Fibroblast of lung (primary cell): ENCODE measurements at regions not wholly inside any gene's neighbourhood (a gene's known extent, or its start where the extent isn't known, plus 50 kb on each side); places are given as distances from the start of the nearest gene placed in this dataset.

Experiments used
- EZH2 ChIP-seq: IDR thresholded peaks from 2 replicates; pipeline ENCODE4 v1.5.1; 2012; ENCODE audit warnings: low read length, control low read depth, mild to moderate bottlenecking; ENCODE audit errors: missing control alignments
- TF ChIP-seq, protein P1 (sequence below), 2 donors: IDR thresholded peaks in 1 of 2; conservative IDR thresholded peaks in 1 of 2; 1 replicate in 1 of 2; 2 replicates in 1 of 2; pipeline ENCODE4 v1.5.1; 2011 to 2012; ENCODE audit warnings: low read length in 2 of 2, control low read depth in 1 of 2, inconsistent platforms in 1 of 2, low read depth in 1 of 2, mild to moderate bottlenecking in 1 of 2

DNA sequence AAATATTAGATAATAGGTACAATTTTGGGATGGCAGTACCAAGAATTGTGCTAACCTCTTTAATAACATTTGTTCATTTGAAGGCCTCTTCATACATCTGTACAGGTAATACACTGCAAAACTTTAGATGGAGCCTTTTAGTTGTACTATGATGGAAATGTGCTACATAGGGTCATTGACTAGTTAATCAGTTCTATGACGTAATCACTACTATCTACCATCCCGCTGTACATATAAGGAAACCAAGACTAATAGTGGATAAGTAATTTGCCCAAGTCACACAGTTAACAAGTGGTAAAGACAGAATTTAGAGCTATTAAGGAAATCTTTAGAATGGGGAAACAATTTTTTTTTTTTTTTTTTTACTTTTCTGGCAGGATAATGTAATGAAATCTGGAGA is 521.3 kb downstream of the TUSC7 start:
- TF ChIP-seq, protein P1, sequence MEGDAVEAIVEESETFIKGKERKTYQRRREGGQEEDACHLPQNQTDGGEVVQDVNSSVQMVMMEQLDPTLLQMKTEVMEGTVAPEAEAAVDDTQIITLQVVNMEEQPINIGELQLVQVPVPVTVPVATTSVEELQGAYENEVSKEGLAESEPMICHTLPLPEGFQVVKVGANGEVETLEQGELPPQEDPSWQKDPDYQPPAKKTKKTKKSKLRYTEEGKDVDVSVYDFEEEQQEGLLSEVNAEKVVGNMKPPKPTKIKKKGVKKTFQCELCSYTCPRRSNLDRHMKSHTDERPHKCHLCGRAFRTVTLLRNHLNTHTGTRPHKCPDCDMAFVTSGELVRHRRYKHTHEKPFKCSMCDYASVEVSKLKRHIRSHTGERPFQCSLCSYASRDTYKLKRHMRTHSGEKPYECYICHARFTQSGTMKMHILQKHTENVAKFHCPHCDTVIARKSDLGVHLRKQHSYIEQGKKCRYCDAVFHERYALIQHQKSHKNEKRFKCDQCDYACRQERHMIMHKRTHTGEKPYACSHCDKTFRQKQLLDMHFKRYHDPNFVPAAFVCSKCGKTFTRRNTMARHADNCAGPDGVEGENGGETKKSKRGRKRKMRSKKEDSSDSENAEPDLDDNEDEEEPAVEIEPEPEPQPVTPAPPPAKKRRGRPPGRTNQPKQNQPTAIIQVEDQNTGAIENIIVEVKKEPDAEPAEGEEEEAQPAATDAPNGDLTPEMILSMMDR (conservative IDR thresholded peaks at IDR 0.05 in 1 of 2, IDR thresholded peaks at IDR 0.05 in 1 of 2; ENCODE audit: low read depth in 1 of 2, low read length in 2 of 2) = no peak
- TF ChIP-seq EZH2 = no peak
